GM21576 (cell line): ENCODE measurements at regions not wholly inside any gene's neighbourhood (a gene's known extent, or its start where the extent isn't known, plus 50 kb on each side); places are given as distances from the start of the nearest gene placed in this dataset.
"Not testable (repeated sequence)": the region's sequence is repeated elsewhere in the genome, so short reads cannot be mapped to it uniquely, and the experiment has no call there.

ENCODE experiments used
- ATAC-seq: cut with Tn5 transposase; IDR thresholded peaks from one replicate; pipeline ENCODE4 v1.9.1; 2021; ENCODE audit warnings: mild to moderate bottlenecking, moderate library complexity; ENCODE audit not compliant: unreplicated experiment

DNA sequence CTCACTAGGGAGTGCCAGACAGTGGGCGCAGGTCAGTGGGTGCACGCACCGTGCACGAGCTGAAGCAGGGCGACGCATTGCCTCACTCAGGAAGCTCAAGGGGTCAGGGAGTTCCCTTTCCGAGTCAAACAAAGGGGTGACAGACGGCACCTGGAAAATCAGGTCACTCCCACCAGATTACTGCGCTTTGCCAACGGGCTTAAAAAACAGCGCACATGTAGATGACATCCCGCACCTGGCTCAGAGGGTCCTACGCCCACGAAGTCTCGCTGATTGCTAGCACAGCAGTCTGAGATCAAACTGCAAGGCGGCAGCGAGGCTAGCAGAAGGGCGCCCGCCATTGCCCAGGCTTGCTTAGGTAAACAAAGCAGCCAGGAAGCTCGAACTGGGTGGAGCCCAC is 428.5 kb upstream of the SLC39A10 start:
- not testable (repeated sequence) for ATAC-seq

- no peak for ATAC-seq
Observed at GRCh38 chr2:195214072-195214471, 443.0 kb upstream of the SLC39A10 start.

DNA sequence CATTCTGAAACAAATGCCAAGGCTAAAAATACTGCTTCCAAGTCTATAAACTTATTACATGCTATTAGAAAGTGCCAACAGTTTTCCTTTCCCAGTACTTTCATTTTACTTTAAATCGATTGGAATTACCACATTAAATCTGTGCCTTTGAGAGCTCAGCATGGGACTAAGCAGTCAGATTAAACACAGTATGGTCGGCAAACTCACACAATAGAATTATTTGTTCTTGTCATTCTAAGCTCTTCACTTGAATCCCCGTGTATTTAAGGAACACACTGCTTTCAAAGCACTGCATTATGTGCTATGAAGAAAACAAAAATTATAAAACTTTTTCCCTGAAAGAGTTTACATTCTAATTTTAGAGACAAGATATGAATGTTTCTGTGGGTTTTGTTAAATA is 444.4 kb upstream of the SLC39A10 start:
- no peak for ATAC-seq

GRCh38 chr2:195202163-195202845 is 454.7 kb upstream of the SLC39A10 start:
- no peak for ATAC-seq

- no peak for ATAC-seq
Observed at GRCh38 chr2:195199864-195200263, 457.2 kb upstream of the SLC39A10 start.

- no peak for ATAC-seq
Observed at GRCh38 chr2:195181059-195181705, 475.8 kb upstream of the SLC39A10 start.

- no peak for ATAC-seq
Observed at GRCh38 chr2:195168369-195168768, 488.7 kb upstream of the SLC39A10 start.

- ATAC-seq: no peak
Observed at GRCh38 chr2:195164930-195165329, 492.1 kb upstream of the SLC39A10 start.

GRCh38 chr2:195162918-195163317 is 494.1 kb upstream of the SLC39A10 start:
- no peak for ATAC-seq

DNA sequence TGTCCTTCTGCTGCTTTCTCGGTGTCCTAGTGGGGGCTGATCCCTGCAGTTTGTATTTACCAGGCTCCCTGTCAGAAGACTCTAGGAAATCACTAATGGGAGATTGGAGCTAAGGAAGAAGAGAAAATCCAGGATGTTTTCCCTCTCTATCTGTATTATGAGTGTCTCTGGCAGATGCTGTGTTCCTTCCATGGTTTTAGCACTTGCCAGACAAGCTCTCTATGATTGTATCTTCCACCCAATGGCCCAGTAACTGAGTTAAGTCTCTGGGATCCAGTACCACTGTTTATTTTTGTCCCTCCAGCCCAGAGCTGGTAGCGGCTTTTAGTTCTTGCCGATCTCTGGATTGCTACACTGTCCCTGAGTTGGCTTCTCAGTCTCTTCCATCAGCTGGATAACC is 494.8 kb upstream of the SLC39A10 start:
- ATAC-seq: no peak

- ATAC-seq: no peak
Observed at GRCh38 chr2:195160963-195161362, 496.1 kb upstream of the SLC39A10 start.

GRCh38 chr2:195151711-195152110 is 505.3 kb upstream of the SLC39A10 start:
- ATAC-seq: no peak

GRCh38 chr2:195150819-195151218 is 506.2 kb upstream of the SLC39A10 start:
- ATAC-seq: no peak

- no peak for ATAC-seq
Observed at GRCh38 chr2:195148004-195148403, 509.0 kb upstream of the SLC39A10 start.

GRCh38 chr2:195146761-195147541 is 510.1 kb upstream of the SLC39A10 start:
- no peak for ATAC-seq

DNA sequence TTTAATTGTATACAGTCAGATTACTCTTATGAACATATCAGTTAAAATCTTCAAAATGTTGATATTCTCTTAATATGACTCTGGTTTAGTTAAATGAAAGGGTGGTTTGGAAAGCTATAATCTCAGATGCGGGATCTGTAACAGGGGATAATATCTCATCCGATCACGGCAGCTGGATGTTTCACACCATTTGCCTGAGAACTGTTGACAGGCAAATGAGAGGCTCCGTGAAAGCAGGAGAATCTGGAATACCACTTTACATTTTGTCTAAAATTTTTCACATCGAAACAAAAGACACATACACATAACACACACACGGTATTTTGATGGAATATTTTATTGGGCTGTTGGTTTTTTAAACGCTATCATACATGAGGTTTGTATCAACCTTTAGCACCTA is 518.6 kb upstream of the SLC39A10 start:
- ATAC-seq: no peak

- not testable (repeated sequence) for ATAC-seq
Observed at GRCh38 chr2:195125889-195126288, 531.1 kb upstream of the SLC39A10 start.

- no peak for ATAC-seq
Observed at GRCh38 chr2:195124391-195125079, 532.5 kb upstream of the SLC39A10 start.

GRCh38 chr2:195122653-195123052 is 534.4 kb upstream of the SLC39A10 start:
- ATAC-seq: no peak

DNA sequence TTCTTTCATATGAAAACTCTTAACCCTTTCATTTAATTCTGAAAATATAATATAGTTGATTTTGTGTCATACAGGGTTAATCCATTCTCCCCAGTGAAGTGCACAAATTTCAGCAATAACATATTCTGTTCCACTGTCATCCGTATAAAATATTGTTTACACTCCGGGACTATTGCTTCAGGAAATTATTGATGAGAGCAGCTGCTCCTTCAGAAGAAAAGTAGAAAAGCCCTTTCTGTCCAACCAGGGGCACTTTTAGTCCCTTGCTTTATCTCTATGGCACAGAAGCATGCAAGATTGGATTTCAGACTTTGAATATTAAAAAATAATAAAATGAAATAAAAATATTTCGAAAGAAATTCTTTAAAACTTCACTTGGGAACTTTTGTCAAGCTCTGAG is 535.7 kb upstream of the SLC39A10 start:
- ATAC-seq: no peak

GRCh38 chr2:195119231-195119630 is 537.8 kb upstream of the SLC39A10 start:
- no peak for ATAC-seq
